ENCODE measurements at regions not wholly inside any gene's neighbourhood (a gene's known extent, or its start where the extent isn't known, plus 50 kb on each side); places are given as distances from the start of the nearest gene placed in this dataset.

GRCh38 chr2:52423655-52424054 lies 1343.9 kb upstream of the CHAC2 start:
- no peak for TF ChIP-seq FOXP2 (optimal IDR thresholded peaks at IDR 0.05; ENCODE audit: borderline replicate concordance, extremely low read depth, extremely low read length, insufficient read depth)
- TF ChIP-seq, protein P1, sequence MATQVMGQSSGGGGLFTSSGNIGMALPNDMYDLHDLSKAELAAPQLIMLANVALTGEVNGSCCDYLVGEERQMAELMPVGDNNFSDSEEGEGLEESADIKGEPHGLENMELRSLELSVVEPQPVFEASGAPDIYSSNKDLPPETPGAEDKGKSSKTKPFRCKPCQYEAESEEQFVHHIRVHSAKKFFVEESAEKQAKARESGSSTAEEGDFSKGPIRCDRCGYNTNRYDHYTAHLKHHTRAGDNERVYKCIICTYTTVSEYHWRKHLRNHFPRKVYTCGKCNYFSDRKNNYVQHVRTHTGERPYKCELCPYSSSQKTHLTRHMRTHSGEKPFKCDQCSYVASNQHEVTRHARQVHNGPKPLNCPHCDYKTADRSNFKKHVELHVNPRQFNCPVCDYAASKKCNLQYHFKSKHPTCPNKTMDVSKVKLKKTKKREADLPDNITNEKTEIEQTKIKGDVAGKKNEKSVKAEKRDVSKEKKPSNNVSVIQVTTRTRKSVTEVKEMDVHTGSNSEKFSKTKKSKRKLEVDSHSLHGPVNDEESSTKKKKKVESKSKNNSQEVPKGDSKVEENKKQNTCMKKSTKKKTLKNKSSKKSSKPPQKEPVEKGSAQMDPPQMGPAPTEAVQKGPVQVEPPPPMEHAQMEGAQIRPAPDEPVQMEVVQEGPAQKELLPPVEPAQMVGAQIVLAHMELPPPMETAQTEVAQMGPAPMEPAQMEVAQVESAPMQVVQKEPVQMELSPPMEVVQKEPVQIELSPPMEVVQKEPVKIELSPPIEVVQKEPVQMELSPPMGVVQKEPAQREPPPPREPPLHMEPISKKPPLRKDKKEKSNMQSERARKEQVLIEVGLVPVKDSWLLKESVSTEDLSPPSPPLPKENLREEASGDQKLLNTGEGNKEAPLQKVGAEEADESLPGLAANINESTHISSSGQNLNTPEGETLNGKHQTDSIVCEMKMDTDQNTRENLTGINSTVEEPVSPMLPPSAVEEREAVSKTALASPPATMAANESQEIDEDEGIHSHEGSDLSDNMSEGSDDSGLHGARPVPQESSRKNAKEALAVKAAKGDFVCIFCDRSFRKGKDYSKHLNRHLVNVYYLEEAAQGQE (IDR thresholded peaks at IDR 0.05; ENCODE audit: insufficient read depth in 1 of 2, low read depth in 2 of 2, low read length in 2 of 2) = no peak
- TF ChIP-seq SIN3A (IDR thresholded peaks at IDR 0.05; ENCODE audit: borderline replicate concordance, insufficient read depth, low read length) = no peak
- no peak for TF ChIP-seq TAF1 (IDR thresholded peaks at IDR 0.05; ENCODE audit: borderline replicate concordance, insufficient read depth, low read length)
- TF ChIP-seq POLR2AphosphoS5 (IDR thresholded peaks at IDR 0.05; ENCODE audit: low read depth, low read length) = no peak

DNA sequence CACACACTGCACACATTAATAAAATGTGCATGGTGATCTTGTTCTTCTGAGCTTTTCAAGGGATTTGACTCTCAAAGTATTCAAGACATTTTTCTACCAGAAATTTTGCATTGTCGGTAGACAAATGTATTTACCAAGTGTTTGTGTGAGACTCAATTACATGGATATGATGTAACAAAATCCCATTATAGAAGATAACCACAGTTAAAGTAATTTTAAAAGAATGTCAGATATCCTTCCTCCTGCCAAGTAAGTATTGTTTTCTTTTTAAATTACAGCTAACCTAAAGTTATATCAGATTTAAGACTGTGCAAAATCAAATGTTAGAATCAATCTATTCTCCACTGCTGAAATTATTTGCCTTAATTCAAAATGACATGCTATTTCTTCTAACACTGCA lies 1344.5 kb upstream of the CHAC2 start:
- TF ChIP-seq FOXP2 (optimal IDR thresholded peaks at IDR 0.05; ENCODE audit: borderline replicate concordance, extremely low read depth, extremely low read length, insufficient read depth) = no peak
- no peak for TF ChIP-seq TAF1 (IDR thresholded peaks at IDR 0.05; ENCODE audit: borderline replicate concordance, insufficient read depth, low read length)
- no peak for TF ChIP-seq POLR2AphosphoS5 (IDR thresholded peaks at IDR 0.05; ENCODE audit: low read depth, low read length)
- TF ChIP-seq, protein P1 (IDR thresholded peaks at IDR 0.05; ENCODE audit: insufficient read depth in 1 of 2, low read depth in 2 of 2, low read length in 2 of 2) = no peak
- TF ChIP-seq SIN3A (IDR thresholded peaks at IDR 0.05; ENCODE audit: borderline replicate concordance, insufficient read depth, low read length) = no peak

- no peak for TF ChIP-seq POLR2AphosphoS5 (IDR thresholded peaks at IDR 0.05; ENCODE audit: low read depth, low read length)
- TF ChIP-seq TAF1 (IDR thresholded peaks at IDR 0.05; ENCODE audit: borderline replicate concordance, insufficient read depth, low read length) = no peak
- TF ChIP-seq, protein P1 (IDR thresholded peaks at IDR 0.05; ENCODE audit: insufficient read depth in 1 of 2, low read depth in 2 of 2, low read length in 2 of 2) = no peak
- TF ChIP-seq FOXP2 (optimal IDR thresholded peaks at IDR 0.05; ENCODE audit: borderline replicate concordance, extremely low read depth, extremely low read length, insufficient read depth) = no peak
- TF ChIP-seq SIN3A (IDR thresholded peaks at IDR 0.05; ENCODE audit: borderline replicate concordance, insufficient read depth, low read length) = no peak
Observed at GRCh38 chr2:52416340-52416739, 1351.3 kb upstream of the CHAC2 start.

- TF ChIP-seq, protein P1 (IDR thresholded peaks at IDR 0.05; ENCODE audit: insufficient read depth in 1 of 2, low read depth in 2 of 2, low read length in 2 of 2) = 0 out of 4 replicates have a peak, but pooled peaks of 1 of the 2 experiments have one; percentile 42
- TF ChIP-seq TAF1 (IDR thresholded peaks at IDR 0.05; ENCODE audit: borderline replicate concordance, insufficient read depth, low read length) (no peak), POLR2AphosphoS5 (IDR thresholded peaks at IDR 0.05; ENCODE audit: low read depth, low read length) (no peak), SIN3A (IDR thresholded peaks at IDR 0.05; ENCODE audit: borderline replicate concordance, insufficient read depth, low read length) (no peak), FOXP2 (optimal IDR thresholded peaks at IDR 0.05; ENCODE audit: borderline replicate concordance, extremely low read depth, extremely low read length, insufficient read depth) (no peak)
Observed at GRCh38 chr2:52414561-52415295, 1352.9 kb upstream of the CHAC2 start.

Measured in PFSK-1 (cell line).